GM23338 (cell line): ENCODE measurements at regions not wholly inside any gene's neighbourhood (a gene's known extent, or its start where the extent isn't known, plus 50 kb on each side); places are given as distances from the start of the nearest gene placed in this dataset.

Source experiments
- ATAC-seq: fragments of 200-7000 bp; cut with Tn5 transposase; 3 replicates; pipeline ENCODE4 v1.9.1; 2020
- DNase-seq: peaks from one replicate; pipeline ENCODE4 v3.0.0-alpha.2; 2015; ENCODE audit warnings: low spot score
- H2AFZ ChIP-seq: fragments of 200-600 bp; sonication (generic); 2 replicates; pipeline ENCODE4 v1.8.0; 2016; ENCODE audit warnings: antibody characterized with exemption, mild to moderate bottlenecking, moderate library complexity
- H3F3A ChIP-seq: fragments of 200-600 bp; sonication (generic); replicated peaks from 2 replicates; pipeline ENCODE4 v1.8.0; 2017; ENCODE audit warnings: antibody characterized with exemption, mixed run types, low read depth
- H3K27ac ChIP-seq: fragments of 200-600 bp; sonication (generic); 2 replicates; pipeline ENCODE4 v1.6.1; 2016; ENCODE audit warnings: low read depth
- H3K27me3 ChIP-seq: fragments of 200-600 bp; sonication (generic); 2 replicates; pipeline ENCODE4 v1.8.0; 2016; ENCODE audit warnings: mild to moderate bottlenecking, mixed run types, moderate library complexity; ENCODE audit not compliant: insufficient read depth
- H3K36me3 ChIP-seq: fragments of 200-600 bp; sonication (generic); 2 replicates; pipeline ENCODE4 v1.8.0; 2016; ENCODE audit warnings: mild to moderate bottlenecking; ENCODE audit not compliant: insufficient read depth
- H3K4me1 ChIP-seq: fragments of 200-600 bp; sonication (generic); 2 replicates; pipeline ENCODE4 v1.8.0; 2016; ENCODE audit warnings: mild to moderate bottlenecking, moderate library complexity; ENCODE audit not compliant: insufficient read depth
- H3K4me2 ChIP-seq: fragments of 200-600 bp; sonication (generic); 2 replicates; pipeline ENCODE4 v1.7.1; 2017; ENCODE audit warnings: mixed run types
- H3K4me3 ChIP-seq: fragments of 200-600 bp; sonication (generic); 2 replicates; pipeline ENCODE4 v1.6.1; 2016; ENCODE audit warnings: mixed run types
- H3K79me2 ChIP-seq: fragments of 200-600 bp; sonication (generic); replicated peaks from 2 replicates; pipeline ENCODE4 v1.8.0; 2017; ENCODE audit warnings: mild to moderate bottlenecking; ENCODE audit not compliant: insufficient read depth
- H3K9me2 ChIP-seq: fragments of 200-600 bp; sonication (generic); 2 replicates; pipeline ENCODE4 v1.8.0; 2017; ENCODE audit not compliant: insufficient read depth
- H4K20me1 ChIP-seq: fragments of 200-600 bp; sonication (generic); replicated peaks from 2 replicates; pipeline ENCODE4 v1.8.0; 2017; ENCODE audit warnings: mild to moderate bottlenecking; ENCODE audit not compliant: insufficient read depth
- H3K27ac Mint-ChIP-seq: 2 replicates; pipeline ENCODE4 v1.8.0; 2020; ENCODE audit warnings: inconsistent platforms, mild to moderate bottlenecking, moderate library complexity, mixed read lengths
- H3K27me3 Mint-ChIP-seq: 3 replicates; pipeline ENCODE4 v1.8.0; 2022; ENCODE audit warnings: low read depth, mild to moderate bottlenecking, moderate library complexity, mixed read lengths, inconsistent platforms; ENCODE audit not compliant: insufficient read depth, poor library complexity
- H3K36me3 Mint-ChIP-seq: 3 replicates; pipeline ENCODE4 v1.8.0; 2021; ENCODE audit warnings: low read depth, mild to moderate bottlenecking, inconsistent platforms, moderate library complexity, mixed read lengths
- H3K4me1 Mint-ChIP-seq: 3 replicates; pipeline ENCODE4 v1.8.0; 2020; ENCODE audit warnings: mild to moderate bottlenecking, inconsistent platforms, mixed read lengths
- H3K4me3 Mint-ChIP-seq: 3 replicates; pipeline ENCODE4 v1.8.0; 2021; ENCODE audit warnings: moderate library complexity, mild to moderate bottlenecking, inconsistent platforms, mixed read lengths
- H3K9me3 Mint-ChIP-seq: 3 replicates; pipeline ENCODE4 v1.8.0; 2020; ENCODE audit warnings: moderate library complexity, mild to moderate bottlenecking, inconsistent platforms, mixed read lengths
- CREB1 ChIP-seq: fragments of 250-450 bp; sonication (Bioruptor Pico); IDR thresholded peaks from 2 replicates; pipeline ENCODE4 v1.5.0; 2020; ENCODE audit warnings: low read depth, mild to moderate bottlenecking, moderate library complexity
- EZH2 ChIP-seq: fragments of 200-600 bp; sonication (generic); IDR thresholded peaks from one replicate; pipeline ENCODE4 v1.8.0; 2017; ENCODE audit warnings: antibody characterized with exemption, mild to moderate bottlenecking, low read depth; ENCODE audit not compliant: unreplicated experiment
- EZH2phosphoT487 ChIP-seq: fragments of 200-600 bp; sonication (generic); IDR thresholded peaks from one replicate; pipeline ENCODE4 v1.8.1; 2018; ENCODE audit warnings: antibody characterized with exemption; ENCODE audit not compliant: unreplicated experiment
- STAT1 ChIP-seq: IDR thresholded peaks from one replicate; pipeline ENCODE4 v1.6.1; 2016; ENCODE audit warnings: antibody characterized with exemption; ENCODE audit not compliant: unreplicated experiment
- ZNF114 ChIP-seq: fragments of 250-450 bp; sonication (Bioruptor Pico); IDR thresholded peaks from 2 replicates; pipeline ENCODE4 v1.5.0; 2020; ENCODE audit warnings: mild to moderate bottlenecking, moderate library complexity
- ZNF331 ChIP-seq: fragments of 250-450 bp; sonication (Bioruptor Pico); IDR thresholded peaks from 2 replicates; pipeline ENCODE4 v1.5.0; 2020; ENCODE audit warnings: low read depth, mild to moderate bottlenecking, moderate library complexity
- TF ChIP-seq, protein P1 (sequence below): fragments of 250-450 bp; sonication (Bioruptor Pico); IDR thresholded peaks from 2 replicates; pipeline ENCODE4 v1.5.0; 2020; ENCODE audit warnings: mild to moderate bottlenecking, moderate library complexity
- TF ChIP-seq, protein P2 (sequence below): IDR thresholded peaks from 2 replicates; pipeline ENCODE4 v1.6.1; 2016; ENCODE audit warnings: antibody characterized with exemption
- TF ChIP-seq, protein P3 (sequence below), 2 experiments: fragments of 200-600 bp in 1 of 2; sonication (generic) in 1 of 2; conservative IDR thresholded peaks; 2 replicates each; pipeline versions ENCODE4 v1.5.1 to v1.6.1; 2016 to 2017; ENCODE audit warnings: antibody characterized with exemption in 2 of 2, low read depth in 2 of 2, mild to moderate bottlenecking in 2 of 2, moderate library complexity in 1 of 2

DNA sequence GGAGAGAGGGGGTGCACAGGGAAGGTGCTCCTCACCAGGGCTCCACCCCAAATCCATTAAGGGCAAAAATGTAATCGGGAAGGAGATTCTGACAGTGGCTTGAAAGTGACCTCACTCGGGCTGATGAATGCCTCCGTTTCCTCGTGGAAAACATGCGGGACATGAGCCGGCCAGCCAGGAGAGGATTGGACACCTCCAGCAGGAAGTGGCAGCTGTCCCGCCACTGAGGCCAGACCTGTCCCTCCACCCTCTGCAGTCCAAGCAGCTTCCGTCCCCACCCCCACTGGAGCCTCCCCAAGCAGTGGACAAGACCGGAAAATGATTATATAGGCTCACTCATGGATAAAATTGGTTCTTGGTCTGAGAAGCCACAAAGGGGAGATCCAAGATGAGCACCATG, 82.1 kb upstream of the CCL1 start (continued):
- TF ChIP-seq, protein P1, sequence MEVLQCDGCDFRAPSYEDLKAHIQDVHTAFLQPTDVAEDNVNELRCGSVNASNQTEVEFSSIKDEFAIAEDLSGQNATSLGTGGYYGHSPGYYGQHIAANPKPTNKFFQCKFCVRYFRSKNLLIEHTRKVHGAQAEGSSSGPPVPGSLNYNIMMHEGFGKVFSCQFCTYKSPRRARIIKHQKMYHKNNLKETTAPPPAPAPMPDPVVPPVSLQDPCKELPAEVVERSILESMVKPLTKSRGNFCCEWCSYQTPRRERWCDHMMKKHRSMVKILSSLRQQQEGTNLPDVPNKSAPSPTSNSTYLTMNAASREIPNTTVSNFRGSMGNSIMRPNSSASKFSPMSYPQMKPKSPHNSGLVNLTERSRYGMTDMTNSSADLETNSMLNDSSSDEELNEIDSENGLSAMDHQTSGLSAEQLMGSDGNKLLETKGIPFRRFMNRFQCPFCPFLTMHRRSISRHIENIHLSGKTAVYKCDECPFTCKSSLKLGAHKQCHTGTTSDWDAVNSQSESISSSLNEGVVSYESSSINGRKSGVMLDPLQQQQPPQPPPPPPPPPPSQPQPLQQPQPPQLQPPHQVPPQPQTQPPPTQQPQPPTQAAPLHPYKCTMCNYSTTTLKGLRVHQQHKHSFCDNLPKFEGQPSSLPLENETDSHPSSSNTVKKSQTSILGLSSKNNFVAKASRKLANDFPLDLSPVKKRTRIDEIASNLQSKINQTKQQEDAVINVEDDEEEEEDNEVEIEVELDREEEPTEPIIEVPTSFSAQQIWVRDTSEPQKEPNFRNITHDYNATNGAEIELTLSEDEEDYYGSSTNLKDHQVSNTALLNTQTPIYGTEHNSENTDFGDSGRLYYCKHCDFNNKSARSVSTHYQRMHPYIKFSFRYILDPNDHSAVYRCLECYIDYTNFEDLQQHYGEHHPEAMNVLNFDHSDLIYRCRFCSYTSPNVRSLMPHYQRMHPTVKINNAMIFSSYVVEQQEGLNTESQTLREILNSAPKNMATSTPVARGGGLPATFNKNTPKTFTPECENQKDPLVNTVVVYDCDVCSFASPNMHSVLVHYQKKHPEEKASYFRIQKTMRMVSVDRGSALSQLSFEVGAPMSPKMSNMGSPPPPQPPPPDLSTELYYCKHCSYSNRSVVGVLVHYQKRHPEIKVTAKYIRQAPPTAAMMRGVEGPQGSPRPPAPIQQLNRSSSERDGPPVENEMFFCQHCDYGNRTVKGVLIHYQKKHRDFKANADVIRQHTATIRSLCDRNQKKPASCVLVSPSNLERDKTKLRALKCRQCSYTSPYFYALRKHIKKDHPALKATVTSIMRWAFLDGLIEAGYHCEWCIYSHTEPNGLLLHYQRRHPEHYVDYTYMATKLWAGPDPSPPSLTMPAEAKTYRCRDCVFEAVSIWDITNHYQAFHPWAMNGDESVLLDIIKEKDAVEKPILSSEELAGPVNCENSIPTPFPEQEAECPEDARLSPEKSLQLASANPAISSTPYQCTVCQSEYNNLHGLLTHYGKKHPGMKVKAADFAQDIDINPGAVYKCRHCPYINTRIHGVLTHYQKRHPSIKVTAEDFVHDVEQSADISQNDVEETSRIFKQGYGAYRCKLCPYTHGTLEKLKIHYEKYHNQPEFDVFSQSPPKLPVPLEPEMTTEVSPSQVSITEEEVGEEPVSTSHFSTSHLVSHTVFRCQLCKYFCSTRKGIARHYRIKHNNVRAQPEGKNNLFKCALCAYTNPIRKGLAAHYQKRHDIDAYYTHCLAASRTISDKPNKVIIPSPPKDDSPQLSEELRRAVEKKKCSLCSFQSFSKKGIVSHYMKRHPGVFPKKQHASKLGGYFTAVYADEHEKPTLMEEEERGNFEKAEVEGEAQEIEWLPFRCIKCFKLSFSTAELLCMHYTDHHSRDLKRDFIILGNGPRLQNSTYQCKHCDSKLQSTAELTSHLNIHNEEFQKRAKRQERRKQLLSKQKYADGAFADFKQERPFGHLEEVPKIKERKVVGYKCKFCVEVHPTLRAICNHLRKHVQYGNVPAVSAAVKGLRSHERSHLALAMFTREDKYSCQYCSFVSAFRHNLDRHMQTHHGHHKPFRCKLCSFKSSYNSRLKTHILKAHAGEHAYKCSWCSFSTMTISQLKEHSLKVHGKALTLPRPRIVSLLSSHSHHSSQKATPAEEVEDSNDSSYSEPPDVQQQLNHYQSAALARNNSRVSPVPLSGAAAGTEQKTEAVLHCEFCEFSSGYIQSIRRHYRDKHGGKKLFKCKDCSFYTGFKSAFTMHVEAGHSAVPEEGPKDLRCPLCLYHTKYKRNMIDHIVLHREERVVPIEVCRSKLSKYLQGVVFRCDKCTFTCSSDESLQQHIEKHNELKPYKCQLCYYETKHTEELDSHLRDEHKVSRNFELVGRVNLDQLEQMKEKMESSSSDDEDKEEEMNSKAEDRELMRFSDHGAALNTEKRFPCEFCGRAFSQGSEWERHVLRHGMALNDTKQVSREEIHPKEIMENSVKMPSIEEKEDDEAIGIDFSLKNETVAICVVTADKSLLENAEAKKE (CRISPR knock-in tag): no peak
- TF ChIP-seq ZNF331 (CRISPR knock-in tag) (no peak), EZH2 (no peak), CREB1 (CRISPR knock-in tag) (no peak)
- TF ChIP-seq, protein P2, sequence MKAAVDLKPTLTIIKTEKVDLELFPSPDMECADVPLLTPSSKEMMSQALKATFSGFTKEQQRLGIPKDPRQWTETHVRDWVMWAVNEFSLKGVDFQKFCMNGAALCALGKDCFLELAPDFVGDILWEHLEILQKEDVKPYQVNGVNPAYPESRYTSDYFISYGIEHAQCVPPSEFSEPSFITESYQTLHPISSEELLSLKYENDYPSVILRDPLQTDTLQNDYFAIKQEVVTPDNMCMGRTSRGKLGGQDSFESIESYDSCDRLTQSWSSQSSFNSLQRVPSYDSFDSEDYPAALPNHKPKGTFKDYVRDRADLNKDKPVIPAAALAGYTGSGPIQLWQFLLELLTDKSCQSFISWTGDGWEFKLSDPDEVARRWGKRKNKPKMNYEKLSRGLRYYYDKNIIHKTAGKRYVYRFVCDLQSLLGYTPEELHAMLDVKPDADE: no peak

DNA sequence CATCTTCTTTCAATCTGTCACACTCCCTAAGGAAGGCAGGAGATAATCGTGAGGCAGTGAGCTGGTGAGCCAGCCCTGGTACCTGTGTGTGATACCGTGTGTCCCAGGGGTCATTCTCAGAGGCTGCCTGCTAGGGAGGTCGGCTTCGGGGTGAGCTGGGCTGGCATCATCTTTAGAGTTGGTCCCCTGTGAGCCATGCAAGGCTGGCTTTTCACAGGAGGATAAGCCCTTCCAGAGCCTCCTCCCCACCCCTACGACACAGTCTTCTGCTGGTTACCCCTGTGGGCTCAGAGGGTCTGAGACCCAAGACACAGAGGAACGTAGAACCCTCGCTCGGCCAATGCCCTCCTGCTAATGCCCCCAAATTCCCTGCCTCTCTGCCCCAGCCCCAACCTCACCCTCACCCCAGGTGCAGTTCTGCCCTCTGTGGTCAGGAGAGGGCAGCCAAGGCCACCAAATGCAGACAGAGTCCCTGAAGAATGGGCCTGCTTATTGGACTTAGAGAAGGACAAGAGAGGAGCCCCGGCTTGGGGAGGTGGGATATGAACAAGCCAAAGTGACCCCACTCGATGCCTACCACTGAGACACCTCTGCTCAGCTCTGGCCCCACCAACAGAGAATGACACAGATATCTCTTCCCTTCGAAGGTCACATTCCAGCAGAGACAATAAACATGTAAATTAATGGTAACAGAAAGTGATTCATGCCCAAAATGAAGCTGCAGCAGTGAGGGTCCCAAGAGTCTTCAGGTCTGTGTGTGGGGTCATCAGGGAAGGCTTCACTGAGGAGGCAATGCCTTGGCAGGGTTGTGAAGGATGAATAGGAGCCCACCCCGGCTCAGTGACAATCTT, 80.8 kb upstream of the CCL1 start:
- ATAC-seq (peak; percentile 91), DNase-seq (peak; percentile 60)
- Histone ChIP-seq H3K9me2 (no peaks in the 10 kb centered on the region), H3K27me3 (no peaks in the 10 kb centered on the region), H4K20me1 (no peaks in the 10 kb centered on the region), H3K27ac (no peak overlapping the region), H3K4me3 (no peak overlapping the region), H3K79me2 (no peaks in the 10 kb centered on the region), H2AFZ (no peak overlapping the region), H3K4me1 (peaks cover 6% of the 10 kb centered on the region; the same call in 1 of the 2 replicates), H3F3A (no peaks in the 10 kb centered on the region), H3K36me3 (no peaks in the 10 kb centered on the region), H3K4me2 (0 out of 2 replicates have a peak overlapping the region, but pooled peaks have one; percentile 40)
- TF ChIP-seq ZNF114 (CRISPR knock-in tag) (no peak), STAT1 (no peak), EZH2phosphoT487 (no peak)
- TF ChIP-seq, protein P3, sequence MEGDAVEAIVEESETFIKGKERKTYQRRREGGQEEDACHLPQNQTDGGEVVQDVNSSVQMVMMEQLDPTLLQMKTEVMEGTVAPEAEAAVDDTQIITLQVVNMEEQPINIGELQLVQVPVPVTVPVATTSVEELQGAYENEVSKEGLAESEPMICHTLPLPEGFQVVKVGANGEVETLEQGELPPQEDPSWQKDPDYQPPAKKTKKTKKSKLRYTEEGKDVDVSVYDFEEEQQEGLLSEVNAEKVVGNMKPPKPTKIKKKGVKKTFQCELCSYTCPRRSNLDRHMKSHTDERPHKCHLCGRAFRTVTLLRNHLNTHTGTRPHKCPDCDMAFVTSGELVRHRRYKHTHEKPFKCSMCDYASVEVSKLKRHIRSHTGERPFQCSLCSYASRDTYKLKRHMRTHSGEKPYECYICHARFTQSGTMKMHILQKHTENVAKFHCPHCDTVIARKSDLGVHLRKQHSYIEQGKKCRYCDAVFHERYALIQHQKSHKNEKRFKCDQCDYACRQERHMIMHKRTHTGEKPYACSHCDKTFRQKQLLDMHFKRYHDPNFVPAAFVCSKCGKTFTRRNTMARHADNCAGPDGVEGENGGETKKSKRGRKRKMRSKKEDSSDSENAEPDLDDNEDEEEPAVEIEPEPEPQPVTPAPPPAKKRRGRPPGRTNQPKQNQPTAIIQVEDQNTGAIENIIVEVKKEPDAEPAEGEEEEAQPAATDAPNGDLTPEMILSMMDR (conservative IDR thresholded peaks at IDR 0.05; ENCODE audit: low read depth in 2 of 2): peak; percentile 61 to 85
- H3K9me3 Mint-ChIP-seq: no peaks in the 10 kb centered on the region
- H3K27ac Mint-ChIP-seq: peak overlapping the region; percentile 47
- H3K27me3 Mint-ChIP-seq: peaks cover 6% of the 10 kb centered on the region
- no peaks in the 10 kb centered on the region for H3K36me3 Mint-ChIP-seq
- peaks cover 12% of the 10 kb centered on the region for H3K4me1 Mint-ChIP-seq
- H3K4me3 Mint-ChIP-seq: no peak overlapping the region
